NCI-H748 (cell line): ENCODE measurements at regions not wholly inside any gene's neighbourhood (a gene's known extent, or its start where the extent isn't known, plus 50 kb on each side); places are given as distances from the start of the nearest gene placed in this dataset.

ENCODE experiments used
- DNase-seq: peaks from one replicate; lab custom pipeline; 2025; ENCODE audit not compliant: unreplicated experiment; lab: John Stamatoyannopoulos, UW

DNA sequence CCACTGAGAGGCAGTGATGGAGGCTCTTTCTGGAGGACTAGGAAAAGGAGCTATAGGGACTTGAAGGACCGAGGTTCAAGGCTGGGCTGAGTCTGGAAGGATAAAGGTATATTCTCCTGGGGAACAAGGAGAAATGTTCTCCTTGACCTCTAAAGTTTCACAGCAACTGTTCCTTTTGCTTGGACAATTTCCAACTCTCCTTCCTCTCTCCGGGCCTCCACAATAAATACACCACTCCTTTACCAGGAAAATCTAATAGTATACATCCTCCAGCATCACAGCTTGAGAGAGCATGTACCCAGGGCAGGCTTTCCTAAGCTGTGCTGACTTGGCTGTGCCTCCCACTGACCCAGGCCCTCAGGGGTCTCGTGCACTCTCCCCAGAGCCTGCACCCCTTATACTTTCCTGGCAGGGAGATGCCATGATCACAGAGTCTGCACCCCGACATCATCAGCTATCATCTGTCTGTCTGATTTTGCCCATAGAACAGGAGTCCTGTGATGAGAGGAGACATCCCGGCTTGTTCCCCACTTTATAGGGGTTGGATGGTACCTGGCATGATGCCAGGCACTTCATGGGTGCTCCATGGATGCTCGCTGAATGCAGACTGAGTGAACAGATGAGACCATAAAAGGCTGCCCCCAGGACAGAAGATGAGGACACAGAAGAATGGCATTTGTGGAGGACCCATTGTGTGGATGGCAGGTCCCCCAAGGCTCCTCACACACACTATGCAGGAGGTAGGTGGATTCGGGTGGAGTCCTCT is 582.6 kb upstream of the CDH5 start:
- no peak for DNase-seq

DNA sequence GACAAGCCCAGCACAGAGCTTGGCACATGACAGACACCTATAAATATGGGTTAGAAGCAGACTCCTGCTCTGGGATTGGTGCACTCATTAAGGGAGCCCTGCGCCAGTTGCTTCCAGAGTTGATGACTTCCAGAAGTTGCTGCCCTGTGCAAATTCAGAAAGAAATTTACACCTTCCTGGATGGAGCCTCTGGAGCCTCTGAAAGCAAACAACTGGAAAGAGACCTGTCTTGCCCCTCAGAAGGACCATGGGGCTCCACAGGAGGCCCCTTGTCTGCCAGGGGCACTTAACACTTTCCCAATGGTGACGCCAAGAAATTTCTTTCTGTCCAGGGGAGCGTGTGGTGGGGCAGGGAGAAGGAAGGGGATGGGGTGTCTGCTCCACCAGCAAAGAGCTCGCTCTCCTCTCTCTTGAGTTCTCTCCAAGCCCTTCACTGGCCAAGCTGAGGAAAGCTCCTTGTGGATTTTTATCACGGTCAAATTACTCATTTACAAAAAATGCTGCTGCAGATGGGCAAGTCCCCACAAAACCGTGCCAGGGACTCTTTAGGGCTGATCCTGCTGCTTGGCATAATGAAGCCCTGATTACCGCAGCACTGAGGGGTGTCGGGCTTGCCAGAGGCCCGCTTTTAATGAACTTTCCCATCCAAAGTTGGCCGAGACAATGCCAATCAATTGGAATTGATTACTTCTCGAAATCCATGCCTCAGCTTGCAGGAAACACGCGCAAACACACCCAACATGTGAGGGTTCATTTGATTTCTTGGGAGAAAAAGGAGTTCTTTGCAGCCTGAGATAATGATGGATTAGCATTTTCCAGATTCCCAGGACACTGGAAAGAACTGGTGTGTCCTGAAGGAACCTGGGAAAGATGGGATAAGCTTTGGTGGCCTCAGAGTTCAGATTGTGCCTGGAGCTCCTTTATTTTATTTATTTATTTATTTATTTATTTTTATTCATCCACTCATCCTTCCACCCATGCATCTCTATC is 583.6 kb upstream of the CDH5 start:
- DNase-seq: no peak

GRCh38 chr16:65781855-65782254 is 584.6 kb upstream of the CDH5 start:
- DNase-seq: no peak

DNA sequence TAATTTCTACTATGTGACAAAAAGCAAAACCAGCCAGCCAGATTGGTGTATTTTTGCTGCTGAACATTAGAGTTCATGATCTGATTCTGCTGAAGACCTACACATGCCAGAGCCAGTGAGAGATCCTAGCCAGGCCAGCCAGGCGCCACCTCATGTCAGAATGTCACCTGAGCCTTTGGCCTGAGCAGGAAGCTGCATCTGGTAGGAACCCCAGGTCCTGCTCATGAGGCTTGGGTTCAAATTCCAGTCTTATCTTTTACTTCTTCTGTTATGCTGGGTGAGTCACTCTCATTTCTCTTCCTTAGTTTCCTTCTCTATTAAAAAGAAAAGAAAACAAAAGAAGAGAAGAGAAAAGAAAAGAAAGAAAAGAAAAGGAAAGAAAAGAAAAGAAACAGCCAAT is 585.1 kb upstream of the CDH5 start:
- DNase-seq: no peak

DNA sequence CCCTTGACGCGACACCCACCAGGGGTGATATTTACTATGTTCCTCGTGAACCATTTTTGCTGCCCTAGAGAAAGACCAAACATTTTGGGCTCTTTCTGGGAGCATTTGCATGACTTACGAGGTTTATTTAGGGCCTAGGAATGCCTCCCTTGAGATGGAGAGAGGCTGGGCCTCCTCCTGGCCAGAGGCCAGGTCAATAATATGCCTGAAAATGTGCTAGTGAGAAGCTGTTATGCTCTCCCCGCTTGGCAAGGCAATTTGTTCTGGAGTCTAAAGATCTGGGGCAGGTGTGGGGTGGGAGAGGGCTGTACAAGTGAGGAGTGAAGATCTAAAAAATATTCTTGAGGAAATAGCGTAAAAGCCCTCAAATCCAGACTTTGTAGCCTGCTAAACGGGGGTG is 587.3 kb upstream of the CDH5 start:
- DNase-seq: no peak

GRCh38 chr16:65776639-65777183 is 589.8 kb upstream of the CDH5 start:
- no peak for DNase-seq

DNA sequence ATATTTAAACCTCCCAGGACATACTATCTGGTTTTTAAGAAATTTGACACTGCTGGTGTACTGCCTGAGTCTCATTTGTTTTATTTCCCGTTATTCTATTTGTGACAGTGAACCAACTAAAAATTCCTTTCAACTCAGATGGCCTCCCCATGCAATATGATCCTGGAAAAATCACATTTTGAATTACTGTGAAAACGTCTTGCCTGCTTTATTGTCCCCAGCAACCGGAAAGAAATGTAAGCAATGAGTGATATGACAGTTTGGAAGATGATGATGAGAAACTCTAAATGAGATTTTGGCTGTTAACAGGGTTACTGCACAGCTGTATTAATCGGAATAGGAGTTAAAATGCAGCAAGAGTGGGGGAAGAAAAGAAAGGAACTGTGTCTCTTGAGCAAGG is 590.7 kb upstream of the CDH5 start:
- no peak for DNase-seq

GRCh38 chr16:65774350-65774749 is 592.1 kb upstream of the CDH5 start:
- no peak for DNase-seq

DNA sequence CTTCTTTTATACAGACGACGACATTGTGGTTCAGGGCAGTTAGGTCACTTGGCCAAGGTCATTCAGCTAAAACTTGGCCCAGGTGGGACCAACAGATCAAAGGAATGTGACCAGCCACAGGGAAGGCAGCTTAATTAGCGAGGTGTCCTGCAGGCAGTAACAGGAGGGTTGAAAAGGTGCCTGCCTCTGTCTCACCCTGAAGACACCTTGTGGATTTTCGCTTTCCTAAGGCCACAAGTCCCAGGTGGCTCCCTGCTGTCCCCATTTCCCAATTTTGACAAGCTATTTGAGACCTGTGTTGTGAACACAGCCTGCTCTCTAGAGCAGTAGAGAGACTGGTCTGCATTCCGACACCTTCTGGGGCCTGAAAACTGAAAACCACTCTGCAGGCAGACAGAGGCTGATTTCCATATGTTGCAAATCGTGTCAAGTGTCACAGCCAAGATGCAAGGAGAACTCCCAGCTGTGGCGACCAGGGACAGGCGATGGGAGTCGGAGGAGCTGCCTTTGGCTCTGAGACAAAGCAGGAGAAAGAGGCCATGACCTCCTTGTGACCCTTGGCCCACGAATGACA is 593.1 kb upstream of the CDH5 start:
- no peak for DNase-seq

DNA sequence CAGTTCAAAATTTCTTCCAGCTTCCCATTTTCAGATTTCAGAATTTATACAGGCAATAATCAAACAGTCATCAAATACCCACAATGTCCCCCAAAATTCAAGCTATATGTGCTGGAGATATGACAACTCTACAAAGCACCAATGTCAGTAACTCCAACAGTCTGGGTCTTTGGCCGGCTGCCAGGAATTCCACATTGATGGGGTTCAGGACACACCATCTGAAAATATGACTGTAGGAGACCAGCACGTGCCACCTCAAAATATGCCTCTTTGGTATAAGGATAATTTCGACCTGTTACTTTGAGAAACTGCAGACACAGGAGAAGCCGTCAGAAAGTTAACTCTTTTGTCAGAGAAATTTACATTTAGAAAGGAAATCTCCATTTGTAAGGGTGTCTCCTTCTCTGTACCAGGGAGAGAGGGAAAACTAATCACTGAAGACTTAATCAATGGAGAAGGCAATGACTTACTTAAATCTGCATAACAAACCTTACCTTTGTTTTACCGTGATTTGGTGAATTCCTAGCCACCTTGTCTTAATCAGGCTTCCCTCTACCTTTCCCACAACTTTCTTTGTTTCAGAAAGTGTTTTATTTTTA is 594.3 kb upstream of the CDH5 start:
- DNase-seq: no peak

DNA sequence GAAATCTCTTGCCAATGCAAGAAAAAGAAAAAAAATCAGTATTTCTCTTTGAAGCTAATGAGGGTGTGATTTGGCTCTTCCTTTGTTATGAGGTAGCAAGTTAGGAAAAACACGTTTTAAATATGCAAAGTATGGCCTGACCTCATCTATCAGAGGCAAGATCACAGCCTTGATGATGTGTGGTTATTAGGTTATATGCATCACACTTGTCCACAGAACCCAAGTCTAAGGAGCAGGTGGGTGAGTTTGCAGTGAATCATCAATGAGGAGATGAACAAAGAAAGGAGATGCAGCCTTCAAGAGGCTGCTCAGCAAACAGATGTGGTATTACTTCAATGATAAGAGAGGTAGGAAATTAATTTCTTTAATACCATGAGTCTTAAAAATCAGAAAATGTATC is 594.8 kb upstream of the CDH5 start:
- no peak for DNase-seq

- no peak for DNase-seq
Observed at GRCh38 chr16:65770752-65771151, 595.7 kb upstream of the CDH5 start.

GRCh38 chr16:65769776-65770438 is 596.6 kb upstream of the CDH5 start:
- no peak for DNase-seq

DNA sequence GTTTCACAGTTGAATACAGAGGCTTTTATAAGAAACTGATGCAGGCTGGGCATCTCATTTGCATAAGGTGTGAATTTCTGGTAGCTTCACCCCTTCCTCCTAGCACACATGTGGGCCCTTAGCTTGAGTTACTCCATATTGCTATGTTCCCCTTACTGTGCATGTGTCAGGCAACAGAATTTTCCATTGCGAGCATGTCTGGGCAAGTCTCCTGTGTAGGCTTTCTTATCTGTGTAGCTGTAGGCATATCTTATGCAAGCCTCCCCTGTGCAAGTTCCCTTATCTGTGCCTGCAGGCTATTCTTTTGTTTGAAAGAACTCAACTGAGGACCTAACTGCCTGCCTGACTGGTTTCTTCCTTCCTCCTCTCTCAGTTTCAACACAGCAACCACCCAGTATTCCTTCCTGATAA is 597.4 kb upstream of the CDH5 start:
- DNase-seq: no peak

DNA sequence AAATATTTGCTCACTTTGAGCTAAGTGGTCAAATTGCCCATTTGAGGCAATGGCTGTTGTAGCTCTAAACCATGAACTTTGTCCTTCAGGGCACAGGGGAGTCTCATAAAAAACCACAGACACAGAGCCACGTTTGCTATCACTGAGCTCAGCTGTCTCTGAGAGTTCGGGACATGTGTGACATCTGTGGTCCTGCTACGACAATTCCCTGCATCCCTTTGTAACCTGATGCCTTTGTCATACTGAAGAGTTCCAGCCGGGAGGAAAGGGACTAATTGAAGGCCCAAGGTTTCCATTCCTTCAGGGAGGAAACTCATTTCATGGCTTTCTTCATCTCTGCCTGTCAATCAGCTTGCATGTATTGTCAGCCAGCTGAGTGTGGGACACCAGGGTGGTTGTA is 599.4 kb upstream of the CDH5 start:
- DNase-seq: peak; percentile 11

- DNase-seq: no peak
Observed at GRCh38 chr16:65763640-65764305, 602.7 kb upstream of the CDH5 start.

- no peak for DNase-seq
Observed at GRCh38 chr16:65760874-65761273, 605.6 kb upstream of the CDH5 start.

DNA sequence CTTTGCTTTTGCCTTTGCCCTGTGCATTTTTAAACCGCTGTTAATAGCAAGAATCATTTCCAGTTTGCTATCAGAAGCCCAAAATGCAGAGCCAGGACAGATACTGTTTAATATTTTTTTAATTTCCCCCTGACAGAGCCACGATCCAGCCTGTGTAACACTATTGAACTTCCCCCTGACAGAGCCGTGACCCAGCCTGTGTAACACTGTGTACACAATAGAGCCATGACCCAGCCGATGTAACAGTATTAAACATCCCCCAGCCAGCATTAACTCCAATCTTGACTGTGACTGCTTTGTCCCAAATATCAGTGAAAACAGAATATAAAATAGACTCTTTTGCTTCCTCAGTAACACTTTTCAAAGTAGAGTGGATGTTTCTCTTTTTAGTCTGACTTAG is 607.9 kb upstream of the CDH5 start:
- DNase-seq: no peak

- peak; percentile 66 for DNase-seq
Observed at GRCh38 chr16:65757064-65757463, 609.4 kb upstream of the CDH5 start.

DNA sequence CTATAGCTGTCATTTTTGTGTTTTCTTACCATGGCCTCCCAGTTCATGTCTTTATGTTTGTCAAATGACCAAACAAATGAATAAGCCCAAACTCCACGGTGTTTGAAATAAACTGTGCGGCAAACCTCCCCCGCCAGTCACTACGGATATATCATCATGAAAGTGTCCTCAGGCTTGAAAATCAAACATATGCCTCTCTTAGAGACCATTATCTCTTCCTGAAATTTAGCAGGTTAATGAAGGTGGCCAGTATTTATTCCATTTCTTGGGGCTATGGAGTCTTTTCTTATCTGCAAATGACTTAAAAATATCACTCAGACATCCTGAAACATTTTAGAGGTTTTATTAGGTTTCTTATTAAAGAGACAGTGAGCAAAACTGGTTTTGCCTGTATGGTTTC is 610.3 kb upstream of the CDH5 start:
- DNase-seq: peak; percentile 10
